Mesothelial cell of epicardium (in vitro differentiated cells): ENCODE measurements at regions not wholly inside any gene's neighbourhood (a gene's known extent, or its start where the extent isn't known, plus 50 kb on each side); places are given as distances from the start of the nearest gene placed in this dataset.

ENCODE experiments used
- DNase-seq, 2 experiments: peaks; one replicate each; pipeline ENCODE4 v3.0.0; 2021; ENCODE audit warnings: low spot score in 2 of 2; ENCODE audit not compliant: unreplicated experiment in 2 of 2
- H3K27ac Mint-ChIP-seq: 2 replicates; pipeline ENCODE4 v1.8.0; 2021; ENCODE audit warnings: mixed read lengths
- H3K27me3 Mint-ChIP-seq: 2 replicates; pipeline ENCODE4 v1.8.0; 2021; ENCODE audit warnings: low read depth, mixed read lengths
- H3K36me3 Mint-ChIP-seq: 2 replicates; pipeline ENCODE4 v1.8.0; 2021; ENCODE audit warnings: mixed read lengths
- H3K4me1 Mint-ChIP-seq: 2 replicates; pipeline ENCODE4 v1.8.0; 2021; ENCODE audit warnings: mixed read lengths
- H3K4me3 Mint-ChIP-seq: 2 replicates; pipeline ENCODE4 v1.8.0; 2021; ENCODE audit warnings: mild to moderate bottlenecking, moderate library complexity, mixed read lengths
- H3K9me3 Mint-ChIP-seq: 2 replicates; pipeline ENCODE4 v1.8.0; 2021; ENCODE audit warnings: mixed read lengths
- TF ChIP-seq, protein P1 (sequence below): fragments of 200-600 bp; sonication (generic); IDR thresholded peaks from one replicate; pipeline ENCODE4 v1.5.0; 2021; ENCODE audit warnings: antibody characterized with exemption; ENCODE audit not compliant: unreplicated experiment

DNA sequence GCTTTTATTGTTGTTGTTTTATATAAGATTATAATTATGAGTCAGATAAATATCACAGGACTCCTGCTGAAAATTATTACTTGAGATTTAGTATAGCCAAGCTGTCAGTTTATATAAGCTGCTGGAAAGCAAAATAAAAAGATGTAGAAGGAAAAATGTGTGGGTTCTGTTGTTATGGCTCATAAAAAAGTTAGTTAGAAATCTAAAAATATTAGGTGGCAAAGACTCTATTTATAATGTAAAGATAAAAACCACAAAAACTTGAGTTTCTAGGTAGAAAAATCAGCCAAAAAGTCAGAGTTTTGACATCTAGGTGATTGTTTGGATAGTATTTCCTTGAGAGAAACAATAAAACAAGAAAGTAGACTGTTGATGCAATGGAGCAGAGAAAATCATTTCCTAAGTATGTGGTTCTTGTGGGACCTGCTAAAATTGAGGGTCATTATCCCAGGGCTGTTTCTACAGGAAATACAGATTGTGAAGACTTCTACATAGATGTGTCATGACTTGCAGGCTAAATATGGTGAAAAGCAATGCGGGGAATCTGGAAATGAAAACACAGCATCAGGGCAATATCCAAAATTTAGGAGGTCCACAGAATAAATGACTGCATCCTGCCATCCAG lies 1109.6 kb upstream of the CADM2 start:
- no peaks in the 10 kb centered on the region for H3K4me1 Mint-ChIP-seq
- H3K9me3 Mint-ChIP-seq, result no peaks in the 10 kb centered on the region
- no peak for DNase-seq
- H3K27ac Mint-ChIP-seq, result no peak overlapping the region
- H3K27me3 Mint-ChIP-seq, result peaks cover 14% of the 10 kb centered on the region
- no peak overlapping the region for H3K4me3 Mint-ChIP-seq
- TF ChIP-seq, protein P1, sequence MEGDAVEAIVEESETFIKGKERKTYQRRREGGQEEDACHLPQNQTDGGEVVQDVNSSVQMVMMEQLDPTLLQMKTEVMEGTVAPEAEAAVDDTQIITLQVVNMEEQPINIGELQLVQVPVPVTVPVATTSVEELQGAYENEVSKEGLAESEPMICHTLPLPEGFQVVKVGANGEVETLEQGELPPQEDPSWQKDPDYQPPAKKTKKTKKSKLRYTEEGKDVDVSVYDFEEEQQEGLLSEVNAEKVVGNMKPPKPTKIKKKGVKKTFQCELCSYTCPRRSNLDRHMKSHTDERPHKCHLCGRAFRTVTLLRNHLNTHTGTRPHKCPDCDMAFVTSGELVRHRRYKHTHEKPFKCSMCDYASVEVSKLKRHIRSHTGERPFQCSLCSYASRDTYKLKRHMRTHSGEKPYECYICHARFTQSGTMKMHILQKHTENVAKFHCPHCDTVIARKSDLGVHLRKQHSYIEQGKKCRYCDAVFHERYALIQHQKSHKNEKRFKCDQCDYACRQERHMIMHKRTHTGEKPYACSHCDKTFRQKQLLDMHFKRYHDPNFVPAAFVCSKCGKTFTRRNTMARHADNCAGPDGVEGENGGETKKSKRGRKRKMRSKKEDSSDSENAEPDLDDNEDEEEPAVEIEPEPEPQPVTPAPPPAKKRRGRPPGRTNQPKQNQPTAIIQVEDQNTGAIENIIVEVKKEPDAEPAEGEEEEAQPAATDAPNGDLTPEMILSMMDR, result no peak
- no peaks in the 10 kb centered on the region for H3K36me3 Mint-ChIP-seq

GRCh38 chr3:83863380-83863779 lies 1095.4 kb upstream of the CADM2 start:
- TF ChIP-seq, protein P1, result no peak
- no peaks in the 10 kb centered on the region for H3K27me3 Mint-ChIP-seq
- no peak overlapping the region for H3K27ac Mint-ChIP-seq
- no peak overlapping the region for H3K4me3 Mint-ChIP-seq
- no peaks in the 10 kb centered on the region for H3K4me1 Mint-ChIP-seq
- H3K9me3 Mint-ChIP-seq, result peaks cover 3% of the 10 kb centered on the region
- no peak for DNase-seq
- H3K36me3 Mint-ChIP-seq, result no peaks in the 10 kb centered on the region

- Mint-ChIP-seq H3K27me3 (no peaks in the 10 kb centered on the region), H3K4me3 (no peak overlapping the region), H3K36me3 (no peaks in the 10 kb centered on the region), H3K27ac (no peak overlapping the region), H3K4me1 (no peaks in the 10 kb centered on the region), H3K9me3 (peaks cover 4% of the 10 kb centered on the region)
- TF ChIP-seq, protein P1, result no peak
- no peak for DNase-seq
Observed at GRCh38 chr3:83868909-83869567, 1089.8 kb upstream of the CADM2 start.

- DNase-seq, result no peak
- TF ChIP-seq, protein P1, result no peak
- H3K4me3 Mint-ChIP-seq, result no peak overlapping the region
- no peaks in the 10 kb centered on the region for H3K4me1 Mint-ChIP-seq
- peaks cover 14% of the 10 kb centered on the region for H3K9me3 Mint-ChIP-seq
- no peak overlapping the region for H3K27ac Mint-ChIP-seq
- no peaks in the 10 kb centered on the region for H3K27me3 Mint-ChIP-seq
- no peaks in the 10 kb centered on the region for H3K36me3 Mint-ChIP-seq
Observed at GRCh38 chr3:83873550-83873949, 1085.2 kb upstream of the CADM2 start.

DNA sequence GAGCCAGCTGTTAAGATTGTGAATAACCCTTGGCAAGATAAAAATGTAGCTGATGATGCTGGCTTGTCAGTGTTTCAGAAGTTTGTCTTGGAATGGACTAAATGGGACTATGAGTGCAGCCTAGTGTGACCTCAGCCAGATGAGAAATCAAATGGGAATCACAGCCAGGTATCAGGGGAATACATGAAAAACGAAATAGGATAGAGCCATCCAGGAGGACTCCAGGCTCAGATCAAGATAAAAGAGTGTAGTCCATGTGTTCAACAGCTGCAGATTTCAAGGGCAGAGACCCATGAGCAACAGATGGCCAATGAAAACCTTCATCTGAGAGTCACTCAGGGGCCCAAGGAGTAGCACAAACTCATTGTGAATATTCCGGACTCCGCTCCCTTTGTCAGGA lies 1080.9 kb upstream of the CADM2 start:
- no peaks in the 10 kb centered on the region for H3K27me3 Mint-ChIP-seq
- TF ChIP-seq, protein P1, result no peak
- H3K4me3 Mint-ChIP-seq, result no peak overlapping the region
- no peak for DNase-seq
- H3K9me3 Mint-ChIP-seq, result peaks cover 14% of the 10 kb centered on the region
- H3K27ac Mint-ChIP-seq, result no peak overlapping the region
- no peaks in the 10 kb centered on the region for H3K36me3 Mint-ChIP-seq
- H3K4me1 Mint-ChIP-seq, result no peaks in the 10 kb centered on the region
